Left renal cortex interstitium (tissue), 4 donors: ENCODE measurements at regions not wholly inside any gene's neighbourhood (a gene's known extent, or its start where the extent isn't known, plus 50 kb on each side); places are given as distances from the start of the nearest gene placed in this dataset.
"Not testable (repeated sequence)": the region's sequence is repeated elsewhere in the genome, so short reads cannot be mapped to it uniquely, and the experiment has no call there.

ENCODE experiments used
- DNase-seq, 4 donors: peaks; one replicate each; pipeline ENCODE4 v3.0.0-alpha.2; 2013; ENCODE audit warnings: low read depth in 4 of 4, low spot score in 2 of 4, missing footprints in 1 of 4

DNA sequence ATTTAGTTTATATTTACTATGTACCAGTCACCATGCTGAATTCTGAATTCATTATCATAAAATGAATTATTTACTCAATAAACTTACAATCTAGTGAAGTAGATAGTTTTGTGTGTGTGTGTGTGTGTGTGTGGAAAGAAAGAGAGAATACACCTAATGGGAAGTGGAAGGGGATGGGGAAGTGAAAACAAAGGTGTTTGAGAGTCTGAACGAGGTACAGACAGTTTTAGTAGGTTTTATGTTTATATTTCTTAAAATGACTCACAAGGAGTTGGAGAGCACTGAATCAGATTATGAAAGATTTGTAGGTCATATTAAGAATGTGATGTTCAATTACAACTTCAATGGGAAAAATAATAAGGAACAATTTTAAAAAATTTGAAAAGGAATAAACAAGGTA lies 1753.0 kb downstream of the SLITRK1 start:
- no peak for DNase-seq

DNA sequence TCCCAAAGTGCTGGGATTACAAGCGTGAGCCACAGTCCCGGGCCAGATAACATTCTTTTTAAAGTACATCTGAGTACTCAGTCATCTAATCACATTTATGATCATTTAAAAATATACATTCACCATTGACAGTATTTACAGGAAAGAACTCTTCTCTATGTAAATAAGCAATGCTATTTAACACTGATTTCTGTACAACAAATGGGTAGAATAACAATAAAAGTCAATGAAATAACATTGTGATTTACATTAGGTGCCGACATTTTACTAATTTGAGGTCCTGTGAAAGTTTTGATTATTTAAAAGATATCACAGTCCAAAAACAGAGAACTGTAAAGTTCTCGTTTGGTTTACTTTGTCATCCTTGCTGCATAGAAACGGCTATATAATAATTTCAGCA lies 1763.7 kb downstream of the SLITRK1 start:
- DNase-seq, result no peak

- DNase-seq, result no peak
These were observed 1765.8 kb downstream of the SLITRK1 start for GRCh38 chr13:82116422-82116989.

DNA sequence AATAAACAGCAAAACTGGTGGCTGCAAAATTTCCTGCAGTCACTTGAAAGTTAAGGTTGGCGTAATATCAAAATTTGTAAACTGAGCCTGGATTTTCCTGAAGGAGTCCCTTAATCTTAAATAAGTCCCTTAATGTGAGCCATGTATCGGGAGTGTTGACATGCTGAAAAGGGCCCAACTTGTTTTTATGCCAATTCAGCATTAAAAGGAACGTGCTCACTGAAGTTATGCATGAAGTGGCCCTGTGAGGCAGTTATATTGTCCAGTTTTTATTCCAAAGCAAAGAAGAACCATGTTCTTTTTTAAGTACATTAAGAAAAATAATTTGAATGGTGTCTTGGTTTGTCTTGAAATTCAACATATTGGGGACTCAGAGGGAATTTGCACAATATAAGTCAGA lies 1766.9 kb downstream of the SLITRK1 start:
- no peak for DNase-seq

DNA sequence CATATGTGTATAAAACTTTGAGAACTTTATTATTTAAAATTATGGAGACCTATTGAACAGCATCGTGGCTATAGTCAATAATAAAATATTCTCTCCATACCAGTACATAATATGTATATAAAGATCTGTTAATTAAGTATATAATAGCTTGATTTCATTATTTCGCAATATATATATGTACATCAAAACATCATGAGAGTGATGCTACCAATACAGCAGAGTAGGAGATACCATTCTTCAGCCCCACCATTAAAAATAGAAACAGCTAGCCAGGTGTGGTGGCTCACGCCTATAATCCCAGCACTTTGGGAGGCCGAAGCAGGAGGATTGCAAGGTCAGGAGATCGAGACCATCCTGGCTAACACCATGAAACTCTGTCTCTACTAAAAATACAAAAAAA lies 1755.3 kb upstream of the SPRY2 start:
- DNase-seq, result no peak

GRCh38 chr13:82092312-82092711 lies 1751.4 kb upstream of the SPRY2 start:
- no peak for DNase-seq

GRCh38 chr13:82088781-82089180 lies 1747.9 kb upstream of the SPRY2 start:
- DNase-seq, result no peak

DNA sequence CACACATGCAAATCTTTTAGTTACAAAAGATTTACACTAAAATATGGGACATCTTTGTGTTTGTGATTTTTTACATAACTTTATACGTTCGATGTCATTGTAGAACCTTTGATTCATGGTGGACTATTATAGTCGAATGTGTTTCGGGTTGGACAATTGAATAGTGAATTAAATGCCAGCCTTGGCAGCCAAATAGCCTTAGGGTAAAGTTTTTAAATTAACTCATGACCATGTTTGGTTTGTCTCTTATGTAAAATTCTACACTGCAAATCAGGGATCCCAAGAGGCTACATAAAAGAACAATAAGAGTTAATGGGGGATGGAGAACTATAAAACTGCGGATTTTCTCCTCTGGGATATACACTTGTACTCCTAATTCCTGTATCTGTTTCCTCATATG lies 1735.6 kb upstream of the SPRY2 start:
- no peak for DNase-seq

DNA sequence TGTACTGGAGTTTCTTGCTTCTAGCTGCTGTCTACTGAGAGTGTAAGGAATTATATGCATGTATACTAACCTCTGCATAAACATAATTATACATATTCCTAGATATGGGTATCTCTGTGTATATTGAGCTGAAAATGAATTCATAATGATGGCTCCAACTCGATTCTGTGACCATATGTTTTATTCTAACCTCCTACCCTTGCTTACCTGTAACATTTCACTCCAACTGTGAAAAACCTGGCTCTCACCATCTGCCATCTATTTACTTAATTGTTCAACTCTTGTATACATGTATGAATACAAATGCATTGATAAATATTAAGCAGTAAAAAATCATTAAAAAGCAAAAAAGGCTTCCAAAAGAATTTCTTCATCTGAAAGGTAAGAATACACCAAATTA lies 1729.5 kb upstream of the SPRY2 start:
- no peak for DNase-seq

DNA sequence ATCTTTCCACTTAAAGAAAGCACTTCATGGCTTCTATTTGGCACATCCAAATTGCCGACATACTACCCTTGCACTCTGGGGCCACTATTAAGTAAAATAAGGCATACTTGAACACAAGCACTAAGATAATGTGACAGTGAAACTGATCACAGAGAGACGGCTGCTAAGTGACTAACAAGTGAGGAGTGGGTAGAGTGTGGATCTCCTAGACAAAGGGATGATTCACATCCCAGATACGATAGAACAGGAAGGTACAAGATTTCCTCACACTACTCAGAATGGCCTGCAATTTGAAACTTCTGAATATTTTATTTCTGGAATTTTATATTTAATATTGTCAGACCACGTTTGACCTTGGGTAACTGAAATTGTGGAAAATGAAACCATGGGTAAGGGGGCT lies 1721.8 kb upstream of the SPRY2 start:
- DNase-seq, result no peak

DNA sequence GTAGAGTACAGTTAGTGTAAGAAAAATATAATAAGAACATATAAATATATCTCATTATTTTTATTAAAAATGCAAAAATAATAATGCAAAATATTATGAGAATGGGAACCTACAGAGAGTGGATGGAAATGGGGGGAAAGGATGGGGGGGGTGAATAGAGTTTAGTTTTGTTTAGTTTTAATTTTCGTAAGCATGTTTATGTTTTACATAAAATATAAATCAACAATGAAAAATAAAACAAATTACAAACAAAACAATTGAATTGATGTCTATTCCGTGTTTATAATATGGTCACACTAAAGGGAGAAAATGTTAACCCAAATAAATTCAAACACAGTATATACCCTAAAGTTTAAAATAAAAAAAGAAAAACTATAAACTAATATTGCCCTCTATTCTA lies 1717.4 kb upstream of the SPRY2 start:
- DNase-seq, result no peak

DNA sequence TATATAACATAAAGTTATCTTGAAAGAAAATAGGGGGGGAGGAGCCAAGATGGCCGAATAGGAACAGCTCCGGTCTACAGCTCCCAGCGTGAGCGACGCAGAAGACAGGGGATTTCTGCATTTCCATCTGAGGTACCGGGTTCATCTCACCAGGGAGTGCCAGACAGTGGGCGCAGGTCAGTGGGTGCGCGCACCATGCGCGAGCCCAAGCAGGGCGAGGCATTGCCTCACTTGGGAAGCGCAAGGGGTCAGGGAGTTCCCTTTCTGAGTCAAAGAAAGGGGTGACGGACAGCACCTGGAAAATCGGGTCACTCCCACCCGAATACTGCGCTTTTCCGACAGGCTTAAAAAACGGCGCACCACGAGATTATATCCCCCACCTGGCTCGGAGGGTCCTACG lies 1704.4 kb upstream of the SPRY2 start:
- DNase-seq, result not testable (repeated sequence)

- no peak for DNase-seq
These were observed 1695.7 kb upstream of the SPRY2 start for GRCh38 chr13:82036602-82037001.

- no peak for DNase-seq
These were observed 1670.4 kb upstream of the SPRY2 start for GRCh38 chr13:82011355-82011754.

- no peak for DNase-seq
These were observed 1669.9 kb upstream of the SPRY2 start for GRCh38 chr13:82010780-82011179.

- no peak for DNase-seq
These were observed 1661.8 kb upstream of the SPRY2 start for GRCh38 chr13:82002710-82003109.

DNA sequence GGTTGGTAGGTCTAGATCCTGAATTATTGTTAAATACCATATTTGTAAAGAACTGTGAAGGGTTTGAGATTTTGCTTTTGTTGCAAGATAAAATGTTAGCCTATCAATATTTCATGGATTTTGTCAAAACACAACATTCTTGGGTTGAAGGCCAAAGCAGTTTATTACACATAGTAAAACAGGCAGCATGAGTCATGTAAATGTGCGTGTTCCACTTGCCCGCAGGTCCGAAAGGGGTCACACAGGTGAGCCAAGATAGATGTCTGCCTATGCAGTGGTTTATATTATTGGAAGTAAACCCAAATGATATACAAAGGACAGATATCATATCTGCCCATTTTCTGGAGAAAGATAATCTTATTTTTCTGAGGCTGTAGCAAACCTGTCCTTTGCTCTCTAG lies 1654.4 kb upstream of the SPRY2 start:
- DNase-seq, result no peak

DNA sequence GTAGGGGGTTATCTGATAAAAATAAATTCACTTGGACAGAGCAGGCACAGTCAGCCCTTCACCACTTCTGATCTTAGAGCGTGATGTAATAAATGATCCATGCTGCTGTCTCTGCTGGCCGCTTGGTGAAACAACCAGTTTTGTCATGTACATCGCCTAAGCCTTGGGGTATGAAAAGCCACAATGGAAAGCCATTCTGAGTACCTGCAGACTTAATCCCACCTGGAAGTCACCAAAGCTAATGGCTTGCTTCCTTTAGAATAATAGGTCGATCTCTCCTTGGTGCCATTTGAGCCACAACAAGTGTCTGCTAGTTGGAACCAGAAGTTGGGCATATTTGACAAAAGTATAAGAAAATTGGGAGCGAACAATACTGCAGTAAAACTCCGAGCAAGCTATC lies 1649.7 kb upstream of the SPRY2 start:
- DNase-seq, result no peak

- DNase-seq, result no peak
These were observed 1647.6 kb upstream of the SPRY2 start for GRCh38 chr13:81988567-81988966.

DNA sequence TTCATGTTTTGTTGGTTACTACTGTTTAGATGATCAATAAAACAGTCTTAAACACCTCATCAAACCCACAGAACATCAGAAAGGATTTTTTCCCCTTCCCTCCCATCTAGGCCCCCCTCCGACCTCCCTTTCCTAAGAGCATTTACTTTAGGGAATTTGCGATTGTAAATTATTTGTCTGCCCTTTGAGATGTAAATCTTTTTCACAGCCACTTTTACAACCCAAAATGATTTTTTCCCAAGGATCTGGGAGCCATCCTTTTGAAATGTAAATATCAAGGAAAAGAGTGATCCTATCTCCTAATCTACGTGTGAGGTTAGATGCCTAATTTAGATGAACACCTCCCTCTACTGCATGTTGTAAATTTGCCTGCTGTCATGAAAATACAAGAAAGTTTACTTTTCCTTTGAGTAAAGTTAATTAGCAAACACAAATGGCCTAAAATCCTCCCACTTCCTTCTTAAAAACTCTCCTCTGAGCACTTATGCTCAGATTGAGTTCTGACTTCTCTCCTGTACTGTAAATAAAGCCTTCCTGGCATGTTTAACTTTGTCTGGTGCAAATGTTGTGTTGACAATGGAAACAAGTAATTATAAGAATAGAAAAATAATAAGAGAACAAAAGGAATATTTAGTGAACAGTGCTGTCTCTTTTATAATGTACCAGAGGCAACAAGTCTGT lies 1646.9 kb upstream of the SPRY2 start:
- DNase-seq, result no peak

- DNase-seq, result no peak
These were observed 1646.2 kb upstream of the SPRY2 start for GRCh38 chr13:81987159-81987558.

DNA sequence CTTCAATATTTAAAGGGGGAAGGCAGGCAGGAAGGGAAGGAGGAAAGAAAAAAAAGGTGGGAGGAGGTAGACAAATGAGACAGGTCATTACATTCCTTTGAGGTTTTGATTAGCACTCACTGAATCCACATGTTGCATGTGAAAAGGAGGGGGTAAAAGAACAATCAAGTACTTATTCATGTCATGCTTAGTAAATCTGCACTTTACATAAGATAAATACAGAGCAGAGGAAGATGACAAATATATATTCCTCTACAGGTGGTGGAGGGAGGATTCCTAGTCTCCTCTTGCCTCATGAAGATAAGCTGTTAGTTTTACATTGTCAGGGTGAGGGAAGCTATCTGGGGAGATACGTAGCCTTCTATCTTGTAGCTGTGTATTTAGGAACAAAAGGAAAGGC lies 1645.4 kb upstream of the SPRY2 start:
- no peak for DNase-seq

DNA sequence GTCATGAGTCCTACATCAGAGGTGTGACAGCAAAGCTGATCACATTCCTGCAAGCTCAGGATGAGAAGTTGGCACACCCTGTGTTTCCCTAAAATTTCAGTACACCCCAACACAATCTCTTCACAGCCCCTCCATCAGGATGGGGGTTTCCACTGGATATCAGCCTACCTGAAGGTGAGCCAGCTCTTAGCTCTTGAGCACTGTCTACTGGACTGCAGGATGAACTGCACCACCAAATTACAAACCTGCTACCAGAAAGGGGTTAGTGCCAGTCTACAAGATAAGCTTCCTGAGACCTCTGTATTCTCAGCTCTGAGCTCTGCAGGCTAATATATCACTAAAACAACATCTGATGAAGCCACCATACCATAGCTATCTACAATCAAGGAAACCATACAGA lies 1616.2 kb upstream of the SPRY2 start:
- DNase-seq, result no peak
